Natural killer cell (primary cell): ENCODE measurements at regions not wholly inside any gene's neighbourhood (a gene's known extent, or its start where the extent isn't known, plus 50 kb on each side); places are given as distances from the start of the nearest gene placed in this dataset.
"Not testable (repeated sequence)": the region's sequence is repeated elsewhere in the genome, so short reads cannot be mapped to it uniquely, and the experiment has no call there.

Source experiments
- ATAC-seq, 3 donors: fragments of 150-1000 bp in 2 of 3; fragments of 200-7000 bp in 1 of 3; cut with Tn5 transposase; 1 replicate in 1 of 3; 2 replicates in 2 of 3; pipeline ENCODE4 v1.10.0; 2021; ENCODE audit warnings: mild to moderate bottlenecking in 2 of 3, moderate library complexity in 2 of 3
- DNase-seq, 2 donors: peaks; one replicate each; pipeline versions ENCODE4 v3.0.0 to v3.0.0-alpha.2; 2013 to 2021; ENCODE audit warnings: mixed read lengths in 1 of 2
- H3K27ac ChIP-seq: one replicate; pipeline ENCODE4 v1.5.1; 2013; ENCODE audit warnings: mild to moderate bottlenecking, low read length
- H3K27me3 ChIP-seq: one replicate; pipeline ENCODE4 v1.6.1; 2013; ENCODE audit warnings: low read length; ENCODE audit not compliant: control insufficient read depth, insufficient read depth
- H3K36me3 ChIP-seq: one replicate; pipeline ENCODE4 v1.6.1; 2013; ENCODE audit warnings: low read length; ENCODE audit not compliant: control insufficient read depth, insufficient read depth
- H3K4me1 ChIP-seq: one replicate; pipeline ENCODE4 v1.6.1; 2013; ENCODE audit warnings: low read length; ENCODE audit not compliant: control insufficient read depth, insufficient read depth
- H3K4me3 ChIP-seq: one replicate; pipeline ENCODE4 v1.5.1; 2013; ENCODE audit warnings: low read length
- H3K9me3 ChIP-seq: one replicate; pipeline ENCODE4 v1.6.1; 2013; ENCODE audit warnings: low read length; ENCODE audit not compliant: control insufficient read depth, insufficient read depth
- H3K27ac Mint-ChIP-seq, 2 donors: one replicate each; pipeline ENCODE4 v1.8.0; 2022; ENCODE audit warnings: mild to moderate bottlenecking in 2 of 2, mixed read lengths in 2 of 2, moderate library complexity in 1 of 2
- H3K27me3 Mint-ChIP-seq, 2 donors: one replicate each; pipeline ENCODE4 v1.8.0; 2022; ENCODE audit warnings: low read depth in 2 of 2, mixed read lengths in 2 of 2
- H3K36me3 Mint-ChIP-seq: one replicate; pipeline ENCODE4 v1.8.0; 2022; ENCODE audit warnings: mixed read lengths
- H3K4me1 Mint-ChIP-seq, 2 donors: one replicate each; pipeline ENCODE4 v1.8.0; 2022; ENCODE audit warnings: mixed read lengths in 2 of 2
- H3K4me3 Mint-ChIP-seq: one replicate; pipeline ENCODE4 v1.8.0; 2022; ENCODE audit warnings: mild to moderate bottlenecking, moderate library complexity, mixed read lengths
- H3K9me3 Mint-ChIP-seq, 2 donors: one replicate each; pipeline ENCODE4 v1.8.0; 2022; ENCODE audit warnings: mixed read lengths in 2 of 2
- WGBS: methylation state at CpG from one replicate; pipeline ENCODE4 v1.1.7; 2013; ENCODE audit warnings: missing lambda C conversion rate; ENCODE audit not compliant: insufficient coverage; 5-methylcytosine and 5-hydroxymethylcytosine counted together
- intact Hi-C: fragments of 100-400 bp; cut with micrococcal nuclease; formaldehyde crosslinking; loops from one replicate; pipeline ENCODE4 v1.14.2; 2022
- TF ChIP-seq, protein P1 (sequence below): fragments of 200-600 bp; IDR thresholded peaks from one replicate; pipeline ENCODE4 v1.8.0; 2022; ENCODE audit warnings: antibody characterized with exemption

- Histone ChIP-seq H3K27ac (no peak overlapping the region), H3K4me3 (no peak overlapping the region), H3K4me1 (no peaks in the 10 kb centered on the region), H3K9me3 (no peaks in the 10 kb centered on the region), H3K36me3 (no peaks in the 10 kb centered on the region), H3K27me3 (no peaks in the 10 kb centered on the region)
- WGBS, result 38% methylated on average over 1 of the region's 2 CpGs
- Mint-ChIP-seq H3K36me3 (no peaks in the 10 kb centered on the region), H3K27ac (no peak overlapping the region), H3K27me3 (peaks cover 0 to 6% of the 10 kb centered on the region in 2 donors), H3K4me1 (no peaks in the 10 kb centered on the region), H3K9me3 (peaks cover 2% of the 10 kb centered on the region in 2 donors), H3K4me3 (no peak overlapping the region)
- no peak for DNase-seq
- intact Hi-C loops, result no loop called here
- TF ChIP-seq, protein P1, sequence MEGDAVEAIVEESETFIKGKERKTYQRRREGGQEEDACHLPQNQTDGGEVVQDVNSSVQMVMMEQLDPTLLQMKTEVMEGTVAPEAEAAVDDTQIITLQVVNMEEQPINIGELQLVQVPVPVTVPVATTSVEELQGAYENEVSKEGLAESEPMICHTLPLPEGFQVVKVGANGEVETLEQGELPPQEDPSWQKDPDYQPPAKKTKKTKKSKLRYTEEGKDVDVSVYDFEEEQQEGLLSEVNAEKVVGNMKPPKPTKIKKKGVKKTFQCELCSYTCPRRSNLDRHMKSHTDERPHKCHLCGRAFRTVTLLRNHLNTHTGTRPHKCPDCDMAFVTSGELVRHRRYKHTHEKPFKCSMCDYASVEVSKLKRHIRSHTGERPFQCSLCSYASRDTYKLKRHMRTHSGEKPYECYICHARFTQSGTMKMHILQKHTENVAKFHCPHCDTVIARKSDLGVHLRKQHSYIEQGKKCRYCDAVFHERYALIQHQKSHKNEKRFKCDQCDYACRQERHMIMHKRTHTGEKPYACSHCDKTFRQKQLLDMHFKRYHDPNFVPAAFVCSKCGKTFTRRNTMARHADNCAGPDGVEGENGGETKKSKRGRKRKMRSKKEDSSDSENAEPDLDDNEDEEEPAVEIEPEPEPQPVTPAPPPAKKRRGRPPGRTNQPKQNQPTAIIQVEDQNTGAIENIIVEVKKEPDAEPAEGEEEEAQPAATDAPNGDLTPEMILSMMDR, result no peak
- no peak for ATAC-seq
These were observed 200.9 kb downstream of the EDN1 start for GRCh38 chr6:12490904-12491571.

- intact Hi-C loops, H3K4me1 ChIP-seq, H3K27ac Mint-ChIP-seq, H3K9me3 Mint-ChIP-seq, H3K36me3 Mint-ChIP-seq, H3K4me3 Mint-ChIP-seq, H3K36me3 ChIP-seq, H3K27me3 ChIP-seq, H3K4me1 Mint-ChIP-seq, ATAC-seq, H3K4me3 ChIP-seq, H3K27me3 Mint-ChIP-seq, H3K9me3 ChIP-seq, DNase-seq, H3K27ac ChIP-seq: not testable (repeated sequence)
- WGBS, result 100% methylated on average over 1 of the region's 4 CpGs
These were observed 202.8 kb downstream of the EDN1 start for GRCh38 chr6:12492929-12493328.

- Histone ChIP-seq H3K36me3 (no peaks in the 10 kb centered on the region), H3K4me1 (no peaks in the 10 kb centered on the region), H3K9me3 (no peaks in the 10 kb centered on the region), H3K4me3 (no peak overlapping the region), H3K27me3 (no peaks in the 10 kb centered on the region), H3K27ac (no peak overlapping the region)
- Mint-ChIP-seq H3K4me1 (no peaks in the 10 kb centered on the region), H3K9me3 (peaks cover 2 to 3% of the 10 kb centered on the region in 2 donors), H3K4me3 (no peak overlapping the region), H3K36me3 (no peaks in the 10 kb centered on the region), H3K27me3 (peaks cover 0 to 6% of the 10 kb centered on the region in 2 donors), H3K27ac (no peak overlapping the region)
- intact Hi-C loops, result no loop called here
- DNase-seq (no peak), ATAC-seq (no peak)
- WGBS, result 100% methylated on average over 4 of the region's 4 CpGs
- TF ChIP-seq, protein P1, result no peak
These were observed 203.3 kb downstream of the EDN1 start for GRCh38 chr6:12493446-12493845.

DNA sequence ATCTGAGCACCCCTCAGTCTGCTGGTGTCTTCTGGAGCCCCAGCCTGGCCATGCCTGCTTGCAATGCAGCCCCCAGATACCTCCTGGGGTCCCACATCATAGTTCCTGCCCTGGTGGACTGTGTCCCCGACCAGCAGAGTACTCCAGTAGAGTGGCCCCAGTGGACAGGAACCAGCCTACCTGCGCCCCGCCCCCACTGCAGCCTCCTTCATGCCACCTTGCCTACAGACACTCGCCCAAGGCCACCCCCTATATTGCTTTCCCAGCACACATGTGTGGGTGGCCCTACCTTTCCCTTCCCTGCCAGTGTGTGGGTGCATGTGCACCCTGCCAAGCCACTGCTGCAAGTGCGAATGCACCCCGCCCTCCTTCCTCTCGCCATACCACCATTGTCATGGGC is 204.0 kb downstream of the EDN1 start:
- Mint-ChIP-seq H3K27ac (no peak overlapping the region), H3K9me3 (peaks cover 2% of the 10 kb centered on the region in 2 donors), H3K4me3 (no peak overlapping the region), H3K36me3 (no peaks in the 10 kb centered on the region), H3K27me3 (peaks cover 0 to 6% of the 10 kb centered on the region in 2 donors), H3K4me1 (no peaks in the 10 kb centered on the region)
- ATAC-seq (no peak), DNase-seq (no peak)
- 90% methylated on average over 7 of the region's 7 CpGs for WGBS
- no peak overlapping the region for H3K4me3 ChIP-seq
- H3K27ac ChIP-seq, result no peak overlapping the region
- intact Hi-C loops, result no loop called here
- H3K27me3 ChIP-seq, result no peaks in the 10 kb centered on the region
- TF ChIP-seq, protein P1, result no peak
- H3K36me3 ChIP-seq, result no peaks in the 10 kb centered on the region
- no peaks in the 10 kb centered on the region for H3K9me3 ChIP-seq
- H3K4me1 ChIP-seq, result no peaks in the 10 kb centered on the region
